HG02798 (cell line): ENCODE measurements at regions not wholly inside any gene's neighbourhood (a gene's known extent, or its start where the extent isn't known, plus 50 kb on each side); places are given as distances from the start of the nearest gene placed in this dataset.
"Not testable (repeated sequence)": the region's sequence is repeated elsewhere in the genome, so short reads cannot be mapped to it uniquely, and the experiment has no call there.

Experiments
- ATAC-seq: cut with Tn5 transposase; IDR thresholded peaks from one replicate; pipeline ENCODE4 v1.9.1; 2021; ENCODE audit warnings: mild to moderate bottlenecking; ENCODE audit not compliant: unreplicated experiment, poor library complexity

GRCh38 chr1:5613900-5614299, 378.3 kb downstream of the NPHP4 start:
- ATAC-seq = no peak

GRCh38 chr1:5611851-5612250, 380.4 kb downstream of the NPHP4 start:
- ATAC-seq = no peak

GRCh38 chr1:5611431-5611830, 380.8 kb downstream of the NPHP4 start:
- no peak for ATAC-seq

GRCh38 chr1:5610432-5610831, 381.8 kb downstream of the NPHP4 start:
- no peak for ATAC-seq

- ATAC-seq = no peak
These were observed 388.7 kb downstream of the NPHP4 start for GRCh38 chr1:5603353-5604104.

GRCh38 chr1:5602718-5603117, 389.5 kb downstream of the NPHP4 start:
- ATAC-seq = not testable (repeated sequence)

GRCh38 chr1:5601516-5601915, 390.7 kb downstream of the NPHP4 start:
- no peak for ATAC-seq

- no peak for ATAC-seq
These were observed 392.7 kb downstream of the NPHP4 start for GRCh38 chr1:5599541-5599940.

GRCh38 chr1:5598824-5599395, 393.3 kb downstream of the NPHP4 start:
- no peak for ATAC-seq

GRCh38 chr1:5597991-5598823, 394.0 kb downstream of the NPHP4 start:
- no peak for ATAC-seq

- ATAC-seq = no peak
These were observed 394.9 kb downstream of the NPHP4 start for GRCh38 chr1:5597171-5597850.

- ATAC-seq = no peak
These were observed 395.6 kb downstream of the NPHP4 start for GRCh38 chr1:5596651-5597050.

GRCh38 chr1:5595531-5596170, 396.6 kb downstream of the NPHP4 start:
- no peak for ATAC-seq

- ATAC-seq = no peak
These were observed 397.9 kb downstream of the NPHP4 start for GRCh38 chr1:5594056-5594956.

- no peak for ATAC-seq
These were observed 401.5 kb downstream of the NPHP4 start for GRCh38 chr1:5590717-5591116.

GRCh38 chr1:5586629-5587028, 405.6 kb downstream of the NPHP4 start:
- no peak for ATAC-seq

- no peak for ATAC-seq
These were observed 407.0 kb downstream of the NPHP4 start for GRCh38 chr1:5585256-5585655.

GRCh38 chr1:5580926-5581325, 411.3 kb downstream of the NPHP4 start:
- no peak for ATAC-seq

GRCh38 chr1:5579966-5580365, 412.3 kb downstream of the NPHP4 start:
- no peak for ATAC-seq
